ENCODE measurements at regions not wholly inside any gene's neighbourhood (a gene's known extent, or its start where the extent isn't known, plus 50 kb on each side); places are given as distances from the start of the nearest gene placed in this dataset.

DNA sequence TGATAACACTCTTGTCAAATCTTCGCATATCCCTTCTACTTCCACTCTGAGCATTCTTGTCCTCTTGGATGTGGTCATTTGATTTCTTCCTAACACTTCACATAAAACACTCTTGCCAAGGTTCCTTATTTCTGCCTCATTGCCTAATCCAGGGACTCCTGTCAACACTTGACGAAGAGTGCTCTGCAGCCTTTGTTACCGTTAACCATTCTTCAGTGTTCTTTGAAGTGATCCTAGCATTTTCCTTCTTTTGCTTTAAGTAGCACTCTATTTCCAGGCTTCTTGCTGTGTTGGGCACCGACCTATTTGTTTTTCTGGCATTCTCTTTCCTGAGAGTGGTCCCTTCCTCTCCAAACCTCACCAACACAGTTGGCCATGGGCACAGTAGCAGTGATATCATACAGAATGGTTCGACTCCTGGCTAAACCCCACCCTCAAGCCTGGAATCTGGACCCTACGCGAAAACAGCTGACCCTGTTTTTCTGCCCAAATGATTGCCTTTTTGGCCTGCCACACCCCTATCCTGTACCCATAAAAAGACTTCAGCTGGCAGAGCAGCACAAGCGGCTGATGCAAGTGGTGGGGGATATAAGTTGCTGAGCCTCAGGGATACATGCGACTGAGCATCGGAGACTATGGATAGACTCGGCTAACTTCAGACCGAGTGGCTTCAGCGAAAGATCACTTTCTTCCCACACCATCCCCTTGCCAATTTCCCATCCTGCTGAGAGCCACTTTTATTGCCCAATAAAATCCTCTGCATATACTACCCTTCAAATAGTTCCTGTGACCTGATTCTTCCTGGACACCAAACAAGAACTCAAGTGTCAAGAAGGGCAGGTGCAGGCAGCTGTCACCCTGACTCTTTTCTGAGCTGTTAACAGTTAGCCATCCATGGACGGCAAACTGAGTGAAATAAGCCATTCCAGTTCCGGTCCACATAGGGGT lies 820.6 kb downstream of the CCSER2 start:
- H3K36me3 ChIP-seq, result no peaks in the 10 kb centered on the region
- TF ChIP-seq POLR2AphosphoS5 (IDR thresholded peaks at IDR 0.05) (no peak), POLR2A (IDR thresholded peaks at IDR 0.05) (no peak), EP300 (IDR thresholded peaks at IDR 0.05) (no peak)
- TF ChIP-seq, protein P1, sequence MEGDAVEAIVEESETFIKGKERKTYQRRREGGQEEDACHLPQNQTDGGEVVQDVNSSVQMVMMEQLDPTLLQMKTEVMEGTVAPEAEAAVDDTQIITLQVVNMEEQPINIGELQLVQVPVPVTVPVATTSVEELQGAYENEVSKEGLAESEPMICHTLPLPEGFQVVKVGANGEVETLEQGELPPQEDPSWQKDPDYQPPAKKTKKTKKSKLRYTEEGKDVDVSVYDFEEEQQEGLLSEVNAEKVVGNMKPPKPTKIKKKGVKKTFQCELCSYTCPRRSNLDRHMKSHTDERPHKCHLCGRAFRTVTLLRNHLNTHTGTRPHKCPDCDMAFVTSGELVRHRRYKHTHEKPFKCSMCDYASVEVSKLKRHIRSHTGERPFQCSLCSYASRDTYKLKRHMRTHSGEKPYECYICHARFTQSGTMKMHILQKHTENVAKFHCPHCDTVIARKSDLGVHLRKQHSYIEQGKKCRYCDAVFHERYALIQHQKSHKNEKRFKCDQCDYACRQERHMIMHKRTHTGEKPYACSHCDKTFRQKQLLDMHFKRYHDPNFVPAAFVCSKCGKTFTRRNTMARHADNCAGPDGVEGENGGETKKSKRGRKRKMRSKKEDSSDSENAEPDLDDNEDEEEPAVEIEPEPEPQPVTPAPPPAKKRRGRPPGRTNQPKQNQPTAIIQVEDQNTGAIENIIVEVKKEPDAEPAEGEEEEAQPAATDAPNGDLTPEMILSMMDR (IDR thresholded peaks at IDR 0.05), result no peak
- H3K27me3 ChIP-seq, result peaks cover 0 to 3% (median 0%) of the 10 kb centered on the region in 3 donors
- no peak for DNase-seq
- 14 to 44% methylated on average over 15 of the region's 15 CpGs for WGBS, 2 donors
- intact Hi-C loops (cut with DNase I), result no loop called here
- no peaks in the 10 kb centered on the region for H3K9me3 ChIP-seq
- no peak overlapping the region for H3K4me3 ChIP-seq
- no peaks in the 10 kb centered on the region for H3K4me1 ChIP-seq
- no peak overlapping the region for H3K27ac ChIP-seq

DNA sequence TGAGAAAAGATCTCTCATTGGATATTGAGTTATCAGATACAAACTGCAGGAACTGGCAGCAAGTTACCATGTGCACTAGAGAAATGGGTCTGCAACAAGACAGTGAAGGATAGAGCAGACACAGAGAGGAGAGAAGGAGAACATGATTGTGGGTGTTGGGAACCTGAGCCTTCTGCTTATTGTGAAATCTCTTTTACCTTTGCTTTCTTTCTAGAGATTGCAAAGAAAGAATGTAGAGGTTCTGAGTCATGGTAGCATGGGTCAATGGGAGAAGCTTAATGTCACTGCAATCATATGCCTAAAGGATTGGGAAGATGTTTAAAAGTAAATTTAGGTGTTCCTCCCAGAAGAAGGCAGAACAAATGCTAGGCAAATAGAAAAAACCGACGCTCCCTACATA lies 821.4 kb downstream of the CCSER2 start:
- Histone ChIP-seq H3K27me3 (peaks cover 0 to 3% (median 0%) of the 10 kb centered on the region in 3 donors), H3K27ac (no peak overlapping the region), H3K36me3 (no peaks in the 10 kb centered on the region), H3K9me3 (no peaks in the 10 kb centered on the region), H3K4me1 (no peaks in the 10 kb centered on the region), H3K4me3 (no peak overlapping the region)
- WGBS, 2 donors, result 60 to 82% methylated on average over 2 of the region's 2 CpGs
- DNase-seq, result no peak
- intact Hi-C loops (cut with DNase I), result no loop called here
- no peak for TF ChIP-seq POLR2A (IDR thresholded peaks at IDR 0.05)
- TF ChIP-seq, protein P1 (IDR thresholded peaks at IDR 0.05), result no peak

DNA sequence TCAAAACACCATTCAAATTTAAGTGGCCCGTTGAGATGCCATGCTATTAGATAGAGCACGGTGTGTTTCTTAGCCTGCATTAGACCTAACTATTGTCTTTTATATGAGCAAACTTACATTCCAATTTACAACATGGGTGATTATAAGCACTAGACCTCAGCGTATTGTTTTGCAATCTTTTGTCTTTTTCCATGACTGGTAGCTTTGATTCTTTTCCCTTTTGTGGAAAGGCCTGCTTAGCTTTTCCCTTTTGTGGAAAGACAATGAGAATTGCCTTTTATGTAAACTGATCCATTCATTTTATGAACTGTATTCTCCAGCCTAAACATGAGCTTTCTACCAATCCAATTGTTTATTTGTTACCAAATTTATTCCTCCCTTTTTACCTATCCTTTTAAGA lies 823.1 kb downstream of the CCSER2 start:
- Histone ChIP-seq H3K4me3 (no peak overlapping the region), H3K4me1 (no peaks in the 10 kb centered on the region), H3K36me3 (no peaks in the 10 kb centered on the region), H3K27me3 (peaks cover 0 to 3% (median 0%) of the 10 kb centered on the region in 3 donors), H3K27ac (no peak overlapping the region), H3K9me3 (no peaks in the 10 kb centered on the region)
- intact Hi-C loops (cut with DNase I), result no loop called here
- WGBS, 2 donors, result 45 to 63% methylated on average over 3 of the region's 3 CpGs
- no peak for DNase-seq
- TF ChIP-seq EP300 (IDR thresholded peaks at IDR 0.05), result no peak
- no peak for TF ChIP-seq POLR2A (IDR thresholded peaks at IDR 0.05)
- TF ChIP-seq POLR2AphosphoS5 (IDR thresholded peaks at IDR 0.05), result no peak
- TF ChIP-seq, protein P1 (IDR thresholded peaks at IDR 0.05), result no peak

DNA sequence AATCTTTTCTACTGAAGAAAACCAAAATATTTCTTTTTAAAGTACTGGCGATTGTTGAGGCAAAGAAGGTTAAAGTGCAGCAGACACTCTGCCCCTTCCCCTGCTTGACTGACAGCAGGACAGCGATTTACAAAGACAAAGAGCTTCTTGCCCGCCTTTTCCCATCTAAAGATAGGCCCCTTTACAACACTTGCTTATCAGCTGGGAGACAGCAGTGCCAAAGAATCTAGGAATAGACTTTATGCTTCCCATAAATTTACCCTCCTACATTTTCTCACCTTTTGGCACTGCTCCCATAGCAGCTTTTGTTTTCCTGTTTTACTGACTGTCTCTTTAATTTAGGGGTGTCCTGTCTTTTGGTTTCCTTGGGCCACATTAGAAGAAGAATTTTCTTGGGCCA lies 824.1 kb downstream of the CCSER2 start:
- intact Hi-C loops (cut with DNase I), result no loop called here

More for the DNA sequence above, 824.1 kb downstream of the CCSER2 start:
- no peak overlapping the region for H3K27ac ChIP-seq
- no peaks in the 10 kb centered on the region for H3K4me1 ChIP-seq
- no peak for TF ChIP-seq POLR2AphosphoS5 (IDR thresholded peaks at IDR 0.05)
- no peak for TF ChIP-seq POLR2A (IDR thresholded peaks at IDR 0.05)
- TF ChIP-seq, protein P1 (IDR thresholded peaks at IDR 0.05), result no peak
- no peak for TF ChIP-seq EP300 (IDR thresholded peaks at IDR 0.05)
- DNase-seq, result no peak
- H3K36me3 ChIP-seq, result no peaks in the 10 kb centered on the region
- peaks cover 0 to 3% (median 0%) of the 10 kb centered on the region in 3 donors for H3K27me3 ChIP-seq
- H3K4me3 ChIP-seq, result no peak overlapping the region
- WGBS, 2 donors, result 16 to 37% methylated on average over 3 of the region's 3 CpGs
- no peaks in the 10 kb centered on the region for H3K9me3 ChIP-seq
